GM23338 (cell line): ENCODE measurements at regions not wholly inside any gene's neighbourhood (a gene's known extent, or its start where the extent isn't known, plus 50 kb on each side); places are given as distances from the start of the nearest gene placed in this dataset.
"Not testable (repeated sequence)": the region's sequence is repeated elsewhere in the genome, so short reads cannot be mapped to it uniquely, and the experiment has no call there.

Source experiments
- CREB1 ChIP-seq: fragments of 250-450 bp; sonication (Bioruptor Pico); IDR thresholded peaks from 2 replicates; pipeline ENCODE4 v1.5.0; 2020; ENCODE audit warnings: low read depth, mild to moderate bottlenecking, moderate library complexity
- CTCF ChIP-seq, 2 experiments: fragments of 200-600 bp in 1 of 2; sonication (generic) in 1 of 2; conservative IDR thresholded peaks; 2 replicates each; pipeline versions ENCODE4 v1.5.1 to v1.6.1; 2016 to 2017; ENCODE audit warnings: antibody characterized with exemption in 2 of 2, low read depth in 2 of 2, mild to moderate bottlenecking in 2 of 2, moderate library complexity in 1 of 2
- EZH2 ChIP-seq: fragments of 200-600 bp; sonication (generic); IDR thresholded peaks from one replicate; pipeline ENCODE4 v1.8.0; 2017; ENCODE audit warnings: antibody characterized with exemption, mild to moderate bottlenecking, low read depth; ENCODE audit not compliant: unreplicated experiment
- EZH2phosphoT487 ChIP-seq: fragments of 200-600 bp; sonication (generic); IDR thresholded peaks from one replicate; pipeline ENCODE4 v1.8.1; 2018; ENCODE audit warnings: antibody characterized with exemption; ENCODE audit not compliant: unreplicated experiment
- POLR2AphosphoS5 ChIP-seq: IDR thresholded peaks from 2 replicates; pipeline ENCODE4 v1.6.1; 2016; ENCODE audit warnings: antibody characterized with exemption, low read depth
- REST ChIP-seq: IDR thresholded peaks from one replicate; pipeline ENCODE4 v1.6.1; 2018; ENCODE audit warnings: antibody characterized with exemption; ENCODE audit not compliant: unreplicated experiment
- STAT1 ChIP-seq: IDR thresholded peaks from one replicate; pipeline ENCODE4 v1.6.1; 2016; ENCODE audit warnings: antibody characterized with exemption; ENCODE audit not compliant: unreplicated experiment

GRCh38 chr10:33584596-33584995 is 250.1 kb upstream of the NRP1 start:
- TF ChIP-seq CREB1 (CRISPR knock-in tag); CTCF (conservative IDR thresholded peaks at IDR 0.05; ENCODE audit: low read depth in 2 of 2); STAT1; REST; EZH2; POLR2AphosphoS5; EZH2phosphoT487: not testable (repeated sequence)
